Tibial nerve (tissue), 4 donors: ENCODE measurements at regions not wholly inside any gene's neighbourhood (a gene's known extent, or its start where the extent isn't known, plus 50 kb on each side); places are given as distances from the start of the nearest gene placed in this dataset.

ENCODE experiments used
- EP300 ChIP-seq, 2 donors: sonication (generic); formaldehyde crosslinking; IDR thresholded peaks; one replicate each; pipeline ENCODE4 v1.6.1; 2017; ENCODE audit warnings: antibody characterized with exemption in 2 of 2, mild to moderate bottlenecking in 1 of 2
- POLR2A ChIP-seq, 2 donors: fragments of 450-650 bp; IDR thresholded peaks; one replicate each; pipeline ENCODE4 v1.6.1; 2017; ENCODE audit warnings: antibody characterized with exemption in 2 of 2, mild to moderate bottlenecking in 2 of 2, moderate library complexity in 2 of 2
- TF ChIP-seq, protein P1 (sequence below), 5 experiments: fragments of 200-600 bp in 3 of 5; fragments of 450-650 bp in 2 of 5; sonication (generic) in 3 of 5; IDR thresholded peaks; one replicate each; pipeline ENCODE4 v1.5.1; 2016 to 2019; ENCODE audit warnings: antibody characterized with exemption in 5 of 5, mild to moderate bottlenecking in 3 of 5, moderate library complexity in 2 of 5

DNA sequence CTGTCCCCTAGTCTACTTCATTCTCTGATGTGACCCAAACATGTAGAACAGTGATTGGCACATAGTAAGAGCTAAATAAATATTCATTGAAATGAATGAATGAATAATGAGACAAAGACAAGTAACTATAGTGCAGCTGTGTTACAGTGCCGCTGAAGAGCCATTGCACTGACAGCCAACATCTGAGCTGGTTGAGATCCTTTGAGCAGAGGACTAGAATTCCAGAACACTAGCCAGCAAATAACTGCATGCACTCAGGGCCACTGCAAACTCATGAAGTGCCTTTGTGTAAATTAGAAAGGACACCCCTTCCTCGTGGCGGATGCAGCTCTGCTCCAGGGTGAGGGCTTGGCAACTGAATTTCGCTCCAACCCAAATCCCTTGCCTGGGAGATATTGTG is 230.3 kb upstream of the CDYL start:
- TF ChIP-seq, protein P1, sequence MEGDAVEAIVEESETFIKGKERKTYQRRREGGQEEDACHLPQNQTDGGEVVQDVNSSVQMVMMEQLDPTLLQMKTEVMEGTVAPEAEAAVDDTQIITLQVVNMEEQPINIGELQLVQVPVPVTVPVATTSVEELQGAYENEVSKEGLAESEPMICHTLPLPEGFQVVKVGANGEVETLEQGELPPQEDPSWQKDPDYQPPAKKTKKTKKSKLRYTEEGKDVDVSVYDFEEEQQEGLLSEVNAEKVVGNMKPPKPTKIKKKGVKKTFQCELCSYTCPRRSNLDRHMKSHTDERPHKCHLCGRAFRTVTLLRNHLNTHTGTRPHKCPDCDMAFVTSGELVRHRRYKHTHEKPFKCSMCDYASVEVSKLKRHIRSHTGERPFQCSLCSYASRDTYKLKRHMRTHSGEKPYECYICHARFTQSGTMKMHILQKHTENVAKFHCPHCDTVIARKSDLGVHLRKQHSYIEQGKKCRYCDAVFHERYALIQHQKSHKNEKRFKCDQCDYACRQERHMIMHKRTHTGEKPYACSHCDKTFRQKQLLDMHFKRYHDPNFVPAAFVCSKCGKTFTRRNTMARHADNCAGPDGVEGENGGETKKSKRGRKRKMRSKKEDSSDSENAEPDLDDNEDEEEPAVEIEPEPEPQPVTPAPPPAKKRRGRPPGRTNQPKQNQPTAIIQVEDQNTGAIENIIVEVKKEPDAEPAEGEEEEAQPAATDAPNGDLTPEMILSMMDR (IDR thresholded peaks at IDR 0.05), result no peak
- TF ChIP-seq POLR2A (IDR thresholded peaks at IDR 0.05) (no peak), EP300 (IDR thresholded peaks at IDR 0.05) (no peak)
